Neural cell (in vitro differentiated cells): ENCODE measurements at regions not wholly inside any gene's neighbourhood (a gene's known extent, or its start where the extent isn't known, plus 50 kb on each side); places are given as distances from the start of the nearest gene placed in this dataset.

Experiments used
- CTCF ChIP-seq: fragments of 450-650 bp; IDR thresholded peaks from 2 replicates; pipeline ENCODE4 v1.5.1; 2014; ENCODE audit warnings: antibody characterized with exemption, mild to moderate bottlenecking, moderate library complexity; ENCODE audit not compliant: poor library complexity, severe bottlenecking
- EP300 ChIP-seq: fragments of 450-650 bp; conservative IDR thresholded peaks from 2 replicates; pipeline ENCODE4 v1.6.1; 2014; ENCODE audit warnings: antibody characterized with exemption, mild to moderate bottlenecking, moderate library complexity; ENCODE audit not compliant: poor library complexity, severe bottlenecking
- EZH2 ChIP-seq: fragments of 200-600, 300-800 bp; shearing (Covaris generic), sonication (generic); IDR thresholded peaks from 2 replicates; pipeline ENCODE4 v1.6.1; 2014; ENCODE audit warnings: antibody characterized with exemption, low read length, borderline replicate concordance, mild to moderate bottlenecking; ENCODE audit not compliant: insufficient read depth, poor library complexity, severe bottlenecking
- POLR2AphosphoS5 ChIP-seq: IDR thresholded peaks from 2 replicates; pipeline ENCODE4 v1.6.1; 2012
- TAF1 ChIP-seq: IDR thresholded peaks from 2 replicates; pipeline ENCODE4 v1.6.1; 2012; ENCODE audit warnings: low read depth
- TF ChIP-seq, protein P1 (sequence below): IDR thresholded peaks from 2 replicates; pipeline ENCODE4 v1.6.1; 2012; ENCODE audit warnings: borderline replicate concordance

DNA sequence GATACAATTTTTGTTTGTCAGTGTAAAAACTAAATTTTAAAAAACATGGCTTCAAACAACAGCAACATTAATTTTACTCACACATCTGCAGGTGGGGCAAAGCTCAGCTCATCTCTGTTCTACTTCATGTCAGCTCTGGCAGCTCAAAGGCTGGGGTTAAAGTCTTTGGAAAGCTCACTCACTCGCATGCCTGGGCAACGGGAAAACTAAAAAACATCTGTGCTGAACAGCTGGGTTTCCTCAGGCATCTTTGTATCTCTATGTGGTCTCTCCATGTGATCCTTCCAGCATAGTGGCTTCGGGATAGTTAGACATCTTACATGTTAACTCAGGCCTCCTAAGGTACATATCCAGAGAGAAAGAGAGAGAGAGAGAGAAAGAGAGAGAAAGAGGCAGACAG is 499.6 kb downstream of the RFPL4B start:
- no peak for TF ChIP-seq TAF1
- no peak for TF ChIP-seq CTCF
- TF ChIP-seq EZH2: no peak
- no peak for TF ChIP-seq POLR2AphosphoS5
- TF ChIP-seq, protein P1, sequence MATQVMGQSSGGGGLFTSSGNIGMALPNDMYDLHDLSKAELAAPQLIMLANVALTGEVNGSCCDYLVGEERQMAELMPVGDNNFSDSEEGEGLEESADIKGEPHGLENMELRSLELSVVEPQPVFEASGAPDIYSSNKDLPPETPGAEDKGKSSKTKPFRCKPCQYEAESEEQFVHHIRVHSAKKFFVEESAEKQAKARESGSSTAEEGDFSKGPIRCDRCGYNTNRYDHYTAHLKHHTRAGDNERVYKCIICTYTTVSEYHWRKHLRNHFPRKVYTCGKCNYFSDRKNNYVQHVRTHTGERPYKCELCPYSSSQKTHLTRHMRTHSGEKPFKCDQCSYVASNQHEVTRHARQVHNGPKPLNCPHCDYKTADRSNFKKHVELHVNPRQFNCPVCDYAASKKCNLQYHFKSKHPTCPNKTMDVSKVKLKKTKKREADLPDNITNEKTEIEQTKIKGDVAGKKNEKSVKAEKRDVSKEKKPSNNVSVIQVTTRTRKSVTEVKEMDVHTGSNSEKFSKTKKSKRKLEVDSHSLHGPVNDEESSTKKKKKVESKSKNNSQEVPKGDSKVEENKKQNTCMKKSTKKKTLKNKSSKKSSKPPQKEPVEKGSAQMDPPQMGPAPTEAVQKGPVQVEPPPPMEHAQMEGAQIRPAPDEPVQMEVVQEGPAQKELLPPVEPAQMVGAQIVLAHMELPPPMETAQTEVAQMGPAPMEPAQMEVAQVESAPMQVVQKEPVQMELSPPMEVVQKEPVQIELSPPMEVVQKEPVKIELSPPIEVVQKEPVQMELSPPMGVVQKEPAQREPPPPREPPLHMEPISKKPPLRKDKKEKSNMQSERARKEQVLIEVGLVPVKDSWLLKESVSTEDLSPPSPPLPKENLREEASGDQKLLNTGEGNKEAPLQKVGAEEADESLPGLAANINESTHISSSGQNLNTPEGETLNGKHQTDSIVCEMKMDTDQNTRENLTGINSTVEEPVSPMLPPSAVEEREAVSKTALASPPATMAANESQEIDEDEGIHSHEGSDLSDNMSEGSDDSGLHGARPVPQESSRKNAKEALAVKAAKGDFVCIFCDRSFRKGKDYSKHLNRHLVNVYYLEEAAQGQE: no peak
- no peak for TF ChIP-seq EP300
